Sigmoid colon (tissue), 3 donors: ENCODE measurements at regions not wholly inside any gene's neighbourhood (a gene's known extent, or its start where the extent isn't known, plus 50 kb on each side); places are given as distances from the start of the nearest gene placed in this dataset.

Experiments used
- CTCF ChIP-seq, 4 experiments: fragments of 450-650 bp in 3 of 4; fragments of 200-600 bp in 1 of 4; IDR thresholded peaks; one replicate each; pipeline ENCODE4 v1.5.1; 2016 to 2019; ENCODE audit warnings: antibody characterized with exemption in 4 of 4, mild to moderate bottlenecking in 3 of 4, moderate library complexity in 2 of 4
- POLR2A ChIP-seq, 2 donors: fragments of 450-650 bp; IDR thresholded peaks; one replicate each; pipeline ENCODE4 v1.6.1; 2016; ENCODE audit warnings: antibody characterized with exemption in 2 of 2, mild to moderate bottlenecking in 2 of 2, moderate library complexity in 2 of 2

DNA sequence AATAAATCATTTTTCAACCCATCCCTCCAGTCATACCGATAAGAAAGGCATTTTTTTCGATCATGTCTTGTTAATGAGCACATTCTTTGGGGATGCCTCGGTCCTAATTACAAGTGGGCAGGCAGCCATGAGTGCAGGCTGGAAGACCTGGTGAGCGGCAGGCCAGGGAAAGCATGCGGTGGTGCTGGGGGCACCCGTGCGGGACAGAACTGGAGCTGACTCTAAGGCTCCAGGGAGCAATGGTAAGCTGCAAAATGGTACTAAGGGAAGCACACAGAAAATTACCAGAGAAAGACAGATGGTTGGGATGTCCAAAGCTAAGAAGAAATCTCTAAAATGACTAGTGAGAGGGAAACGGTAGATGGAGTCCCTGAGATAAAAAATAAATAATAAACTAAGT, 411.0 kb upstream of the AGA start:
- TF ChIP-seq CTCF (IDR thresholded peaks at IDR 0.05) = no peak
- no peak for TF ChIP-seq POLR2A (IDR thresholded peaks at IDR 0.05)
